Neutrophil (primary cell): ENCODE measurements at regions not wholly inside any gene's neighbourhood (a gene's known extent, or its start where the extent isn't known, plus 50 kb on each side); places are given as distances from the start of the nearest gene placed in this dataset.

Experiments
- H3K27ac ChIP-seq: fragments of 200-600 bp; sonication (generic); 2 replicates; pipeline ENCODE4 v1.5.1; 2016; ENCODE audit warnings: mild to moderate bottlenecking, moderate library complexity
- H3K27me3 ChIP-seq: fragments of 200-600 bp; sonication (generic); 2 replicates; pipeline ENCODE4 v1.6.0; 2016; ENCODE audit warnings: mild to moderate bottlenecking
- H3K36me3 ChIP-seq: fragments of 200-600 bp; sonication (generic); 2 replicates; pipeline ENCODE4 v1.5.1; 2017
- H3K4me1 ChIP-seq, 2 experiments: fragments of 200-600 bp in 1 of 2; sonication (generic) in 1 of 2; 1 replicate in 1 of 2; 2 replicates in 1 of 2; pipeline versions ENCODE4 v1.5.1 to v1.6.1; 2013 to 2016; ENCODE audit warnings: low read depth in 1 of 2, low read length in 1 of 2, mild to moderate bottlenecking in 1 of 2, moderate library complexity in 1 of 2; ENCODE audit not compliant: control insufficient read depth in 1 of 2, insufficient read depth in 1 of 2
- H3K4me3 ChIP-seq, 2 experiments: fragments of 200-600 bp in 1 of 2; sonication (generic) in 1 of 2; 1 replicate in 1 of 2; 2 replicates in 1 of 2; pipeline ENCODE4 v1.5.1; 2013 to 2016; ENCODE audit warnings: low read depth in 1 of 2, low read length in 1 of 2, mild to moderate bottlenecking in 1 of 2, moderate library complexity in 1 of 2
- H3K9me3 ChIP-seq: fragments of 200-600 bp; sonication (generic); 2 replicates; pipeline ENCODE4 v1.5.1; 2016
- TF ChIP-seq, protein P1 (sequence below): fragments of 200-600 bp; sonication (generic); IDR thresholded peaks from 2 replicates; pipeline ENCODE4 v1.5.1; 2016; ENCODE audit warnings: antibody characterized with exemption

GRCh38 chr15:87454860-87455259 lies 801.7 kb downstream of the NTRK3 start:
- H3K27ac ChIP-seq = no peak overlapping the region
- H3K4me3 ChIP-seq = no peak overlapping the region
- TF ChIP-seq, protein P1, sequence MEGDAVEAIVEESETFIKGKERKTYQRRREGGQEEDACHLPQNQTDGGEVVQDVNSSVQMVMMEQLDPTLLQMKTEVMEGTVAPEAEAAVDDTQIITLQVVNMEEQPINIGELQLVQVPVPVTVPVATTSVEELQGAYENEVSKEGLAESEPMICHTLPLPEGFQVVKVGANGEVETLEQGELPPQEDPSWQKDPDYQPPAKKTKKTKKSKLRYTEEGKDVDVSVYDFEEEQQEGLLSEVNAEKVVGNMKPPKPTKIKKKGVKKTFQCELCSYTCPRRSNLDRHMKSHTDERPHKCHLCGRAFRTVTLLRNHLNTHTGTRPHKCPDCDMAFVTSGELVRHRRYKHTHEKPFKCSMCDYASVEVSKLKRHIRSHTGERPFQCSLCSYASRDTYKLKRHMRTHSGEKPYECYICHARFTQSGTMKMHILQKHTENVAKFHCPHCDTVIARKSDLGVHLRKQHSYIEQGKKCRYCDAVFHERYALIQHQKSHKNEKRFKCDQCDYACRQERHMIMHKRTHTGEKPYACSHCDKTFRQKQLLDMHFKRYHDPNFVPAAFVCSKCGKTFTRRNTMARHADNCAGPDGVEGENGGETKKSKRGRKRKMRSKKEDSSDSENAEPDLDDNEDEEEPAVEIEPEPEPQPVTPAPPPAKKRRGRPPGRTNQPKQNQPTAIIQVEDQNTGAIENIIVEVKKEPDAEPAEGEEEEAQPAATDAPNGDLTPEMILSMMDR = no peak
- H3K27me3 ChIP-seq = no peaks in the 10 kb centered on the region
- no peaks in the 10 kb centered on the region for H3K36me3 ChIP-seq
- H3K4me1 ChIP-seq = no peaks in the 10 kb centered on the region
- H3K9me3 ChIP-seq = no peaks in the 10 kb centered on the region

DNA sequence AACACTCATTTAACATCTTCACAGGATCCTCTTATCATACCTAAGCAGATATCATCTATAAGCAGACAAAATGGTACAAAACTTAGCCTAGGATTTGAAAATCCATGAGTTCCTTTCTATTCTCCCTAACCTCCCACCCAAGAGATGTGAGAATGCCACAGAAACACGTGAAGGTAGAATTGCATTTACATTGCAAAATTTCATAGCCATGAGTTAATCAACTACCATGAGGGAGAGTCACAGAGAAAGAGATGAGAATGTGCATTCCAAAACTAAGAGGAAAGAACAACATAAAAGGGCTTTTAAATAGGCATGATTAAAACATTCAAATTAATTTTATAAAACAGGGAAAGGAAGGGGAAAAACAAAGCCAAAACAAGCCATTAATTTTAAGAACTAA lies 806.2 kb downstream of the NTRK3 start:
- TF ChIP-seq, protein P1 = no peak
- H3K9me3 ChIP-seq = no peaks in the 10 kb centered on the region
- no peaks in the 10 kb centered on the region for H3K4me1 ChIP-seq
- H3K36me3 ChIP-seq = no peaks in the 10 kb centered on the region
- H3K27me3 ChIP-seq = no peaks in the 10 kb centered on the region
- no peak overlapping the region for H3K27ac ChIP-seq
- no peak overlapping the region for H3K4me3 ChIP-seq

DNA sequence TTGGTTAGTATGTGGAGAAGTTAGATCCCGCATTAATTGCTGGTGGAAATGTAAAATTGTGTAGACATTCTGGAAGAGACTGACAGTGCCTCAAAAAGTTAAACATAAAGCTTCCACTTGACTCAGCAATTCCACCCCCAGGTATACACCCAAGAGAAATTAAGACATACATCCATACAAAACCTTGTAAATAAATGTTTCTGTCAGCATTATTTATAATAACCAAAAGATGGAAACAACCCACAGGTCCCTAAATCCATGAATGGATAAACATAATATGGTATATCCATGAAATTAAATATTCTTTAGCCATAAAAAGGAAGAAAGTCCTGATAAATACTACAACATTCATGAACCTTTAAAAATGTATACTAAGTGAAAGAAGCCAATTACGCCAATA lies 817.4 kb downstream of the NTRK3 start:
- Histone ChIP-seq H3K9me3 (no peaks in the 10 kb centered on the region), H3K4me1 (no peaks in the 10 kb centered on the region), H3K36me3 (no peaks in the 10 kb centered on the region), H3K27me3 (no peaks in the 10 kb centered on the region), H3K4me3 (no peak overlapping the region), H3K27ac (no peak overlapping the region)
- TF ChIP-seq, protein P1 = no peak

GRCh38 chr15:87433871-87434270 lies 822.7 kb downstream of the NTRK3 start:
- Histone ChIP-seq H3K4me3 (no peak overlapping the region), H3K9me3 (no peaks in the 10 kb centered on the region), H3K36me3 (no peaks in the 10 kb centered on the region), H3K27ac (no peak overlapping the region), H3K27me3 (no peaks in the 10 kb centered on the region), H3K4me1 (no peaks in the 10 kb centered on the region)
- TF ChIP-seq, protein P1 = no peak

- TF ChIP-seq, protein P1 = no peak
- H3K27me3 ChIP-seq = no peaks in the 10 kb centered on the region
- H3K4me1 ChIP-seq = no peaks in the 10 kb centered on the region
- no peaks in the 10 kb centered on the region for H3K9me3 ChIP-seq
- H3K36me3 ChIP-seq = no peaks in the 10 kb centered on the region
- H3K27ac ChIP-seq = no peak overlapping the region
- H3K4me3 ChIP-seq = no peak overlapping the region
These were observed 826.8 kb downstream of the NTRK3 start for GRCh38 chr15:87429754-87430153.

GRCh38 chr15:87420017-87420416 lies 836.5 kb downstream of the NTRK3 start:
- TF ChIP-seq, protein P1 = no peak
- Histone ChIP-seq H3K36me3 (no peaks in the 10 kb centered on the region), H3K4me3 (no peak overlapping the region), H3K9me3 (no peaks in the 10 kb centered on the region), H3K4me1 (no peaks in the 10 kb centered on the region), H3K27me3 (no peaks in the 10 kb centered on the region), H3K27ac (no peak overlapping the region)
